ENCODE measurements at regions not wholly inside any gene's neighbourhood (a gene's known extent, or its start where the extent isn't known, plus 50 kb on each side); places are given as distances from the start of the nearest gene placed in this dataset.

GRCh38 chr1:209397910-209398309 lies 185.6 kb upstream of the CAMK1G start:
- no peaks in the 10 kb centered on the region for H3K9me3 Mint-ChIP-seq (ENCODE audit: unreplicated experiment)
- H3K27ac Mint-ChIP-seq (ENCODE audit: unreplicated experiment): no peak overlapping the region
- no peaks in the 10 kb centered on the region for H3K36me3 Mint-ChIP-seq (ENCODE audit: unreplicated experiment)
- TF ChIP-seq, protein P1, sequence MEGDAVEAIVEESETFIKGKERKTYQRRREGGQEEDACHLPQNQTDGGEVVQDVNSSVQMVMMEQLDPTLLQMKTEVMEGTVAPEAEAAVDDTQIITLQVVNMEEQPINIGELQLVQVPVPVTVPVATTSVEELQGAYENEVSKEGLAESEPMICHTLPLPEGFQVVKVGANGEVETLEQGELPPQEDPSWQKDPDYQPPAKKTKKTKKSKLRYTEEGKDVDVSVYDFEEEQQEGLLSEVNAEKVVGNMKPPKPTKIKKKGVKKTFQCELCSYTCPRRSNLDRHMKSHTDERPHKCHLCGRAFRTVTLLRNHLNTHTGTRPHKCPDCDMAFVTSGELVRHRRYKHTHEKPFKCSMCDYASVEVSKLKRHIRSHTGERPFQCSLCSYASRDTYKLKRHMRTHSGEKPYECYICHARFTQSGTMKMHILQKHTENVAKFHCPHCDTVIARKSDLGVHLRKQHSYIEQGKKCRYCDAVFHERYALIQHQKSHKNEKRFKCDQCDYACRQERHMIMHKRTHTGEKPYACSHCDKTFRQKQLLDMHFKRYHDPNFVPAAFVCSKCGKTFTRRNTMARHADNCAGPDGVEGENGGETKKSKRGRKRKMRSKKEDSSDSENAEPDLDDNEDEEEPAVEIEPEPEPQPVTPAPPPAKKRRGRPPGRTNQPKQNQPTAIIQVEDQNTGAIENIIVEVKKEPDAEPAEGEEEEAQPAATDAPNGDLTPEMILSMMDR (IDR thresholded peaks at IDR 0.05; ENCODE audit: partially characterized antibody, unreplicated experiment): no peak
- H3K4me3 Mint-ChIP-seq (ENCODE audit: unreplicated experiment): no peak overlapping the region
- no peaks in the 10 kb centered on the region for H3K27me3 Mint-ChIP-seq (ENCODE audit: unreplicated experiment)
- peaks cover 10% of the 10 kb centered on the region for H3K4me1 Mint-ChIP-seq (ENCODE audit: low read depth, unreplicated experiment)
- DNase-seq: no peak

DNA sequence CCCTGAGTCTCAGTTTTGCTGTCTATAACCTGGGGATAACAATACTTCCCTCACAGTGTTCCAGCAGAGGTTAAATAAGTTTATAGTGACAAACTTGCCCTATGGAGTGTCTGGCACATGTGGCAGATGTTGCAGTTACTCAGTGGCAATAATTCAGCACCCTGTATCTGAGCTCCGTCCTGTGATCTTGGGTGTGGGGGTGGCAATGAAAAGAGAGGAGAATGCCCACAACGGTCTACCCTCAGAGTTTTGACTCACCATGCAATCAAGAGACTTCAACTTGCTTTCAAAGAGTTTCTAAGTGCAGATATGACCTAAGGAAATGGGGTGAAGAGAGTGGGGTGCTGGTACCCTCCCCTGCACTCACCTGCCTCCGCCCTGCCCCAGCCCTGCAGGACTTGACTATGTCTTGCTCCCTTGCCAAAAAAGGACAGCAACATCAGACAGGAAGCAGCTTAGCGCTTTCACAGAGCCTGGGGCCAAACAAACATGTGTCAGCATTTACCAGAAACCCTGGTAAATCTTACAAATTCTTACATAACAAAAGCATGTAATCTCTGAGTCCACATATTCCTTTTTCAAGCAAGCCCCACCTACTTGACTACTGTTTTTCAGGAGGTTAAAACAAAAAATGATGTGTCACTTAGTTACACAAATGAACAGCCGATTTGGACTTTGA lies 185.1 kb upstream of the CAMK1G start:
- TF ChIP-seq, protein P1 (IDR thresholded peaks at IDR 0.05; ENCODE audit: partially characterized antibody, unreplicated experiment): no peak
- no peak overlapping the region for H3K27ac Mint-ChIP-seq (ENCODE audit: unreplicated experiment)
- no peaks in the 10 kb centered on the region for H3K36me3 Mint-ChIP-seq (ENCODE audit: unreplicated experiment)
- no peaks in the 10 kb centered on the region for H3K9me3 Mint-ChIP-seq (ENCODE audit: unreplicated experiment)
- H3K4me3 Mint-ChIP-seq (ENCODE audit: unreplicated experiment): no peak overlapping the region
- no peak for DNase-seq
- no peaks in the 10 kb centered on the region for H3K27me3 Mint-ChIP-seq (ENCODE audit: unreplicated experiment)
- H3K4me1 Mint-ChIP-seq (ENCODE audit: low read depth, unreplicated experiment): peaks cover 10% of the 10 kb centered on the region

- DNase-seq: no peak
These were observed 183.7 kb upstream of the CAMK1G start for GRCh38 chr1:209399800-209400199.

DNA sequence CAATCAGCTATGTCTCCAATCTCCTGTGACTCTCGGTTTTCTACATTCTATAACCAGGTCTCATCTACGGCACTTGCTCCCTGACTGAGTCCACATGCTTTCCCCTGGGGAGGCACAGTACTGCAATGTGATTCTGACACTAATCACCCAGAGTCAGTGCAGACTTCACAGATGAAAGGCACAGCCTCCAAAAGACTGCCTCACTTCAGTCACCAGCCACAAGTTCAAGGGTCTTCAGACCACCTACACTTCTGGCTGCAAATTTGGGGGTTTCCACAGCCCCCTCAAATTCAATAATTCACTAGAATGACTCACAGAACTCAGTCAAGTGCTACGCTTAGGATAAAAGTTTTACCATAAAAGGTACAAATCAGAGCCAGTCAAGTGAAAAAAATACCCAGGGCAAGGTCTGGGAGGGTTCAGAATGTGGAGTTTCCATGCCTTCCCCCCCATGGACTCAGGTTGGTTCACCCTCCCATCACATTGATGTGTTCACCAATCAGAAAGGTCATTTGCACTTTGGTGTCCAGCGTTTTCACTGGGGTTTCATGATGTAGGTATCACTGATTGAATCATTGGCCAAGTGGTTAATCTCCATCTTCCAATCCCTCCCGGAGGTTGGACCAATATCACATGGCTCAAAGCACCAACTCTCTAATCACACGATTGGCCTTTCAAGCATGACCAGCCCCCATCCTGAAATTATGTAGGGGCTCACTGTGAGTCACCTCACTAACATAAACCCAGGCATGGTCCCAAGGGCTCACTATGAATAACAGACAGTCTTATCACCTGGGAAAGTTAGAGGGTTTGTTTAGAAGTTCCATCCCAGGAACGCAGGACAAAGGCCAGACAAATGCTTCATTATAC lies 182.9 kb upstream of the CAMK1G start:
- TF ChIP-seq, protein P1 (IDR thresholded peaks at IDR 0.05; ENCODE audit: partially characterized antibody, unreplicated experiment): no peak
- Mint-ChIP-seq H3K4me1 (ENCODE audit: low read depth, unreplicated experiment) (peaks cover 3% of the 10 kb centered on the region), H3K9me3 (ENCODE audit: unreplicated experiment) (no peaks in the 10 kb centered on the region), H3K27ac (ENCODE audit: unreplicated experiment) (no peak overlapping the region), H3K36me3 (ENCODE audit: unreplicated experiment) (no peaks in the 10 kb centered on the region), H3K27me3 (ENCODE audit: unreplicated experiment) (no peaks in the 10 kb centered on the region), H3K4me3 (ENCODE audit: unreplicated experiment) (no peak overlapping the region)
- no peak for DNase-seq

More at GRCh38 chr1:209399800-209400199, 183.7 kb upstream of the CAMK1G start:
- H3K27me3 Mint-ChIP-seq (ENCODE audit: unreplicated experiment): no peaks in the 10 kb centered on the region
- TF ChIP-seq, protein P1 (IDR thresholded peaks at IDR 0.05; ENCODE audit: partially characterized antibody, unreplicated experiment): no peak
- H3K27ac Mint-ChIP-seq (ENCODE audit: unreplicated experiment): no peak overlapping the region
- H3K4me3 Mint-ChIP-seq (ENCODE audit: unreplicated experiment): no peak overlapping the region
- no peaks in the 10 kb centered on the region for H3K36me3 Mint-ChIP-seq (ENCODE audit: unreplicated experiment)
- peaks cover 10% of the 10 kb centered on the region for H3K4me1 Mint-ChIP-seq (ENCODE audit: low read depth, unreplicated experiment)
- no peaks in the 10 kb centered on the region for H3K9me3 Mint-ChIP-seq (ENCODE audit: unreplicated experiment)

GRCh38 chr1:209402697-209403096 lies 180.8 kb upstream of the CAMK1G start:
- no peaks in the 10 kb centered on the region for H3K36me3 Mint-ChIP-seq (ENCODE audit: unreplicated experiment)
- no peaks in the 10 kb centered on the region for H3K9me3 Mint-ChIP-seq (ENCODE audit: unreplicated experiment)
- no peaks in the 10 kb centered on the region for H3K27me3 Mint-ChIP-seq (ENCODE audit: unreplicated experiment)
- no peak overlapping the region for H3K4me3 Mint-ChIP-seq (ENCODE audit: unreplicated experiment)
- DNase-seq: no peak
- H3K4me1 Mint-ChIP-seq (ENCODE audit: low read depth, unreplicated experiment): no peaks in the 10 kb centered on the region
- TF ChIP-seq, protein P1 (IDR thresholded peaks at IDR 0.05; ENCODE audit: partially characterized antibody, unreplicated experiment): no peak
- H3K27ac Mint-ChIP-seq (ENCODE audit: unreplicated experiment): no peak overlapping the region
